GM13977 (cell line): ENCODE measurements at regions not wholly inside any gene's neighbourhood (a gene's known extent, or its start where the extent isn't known, plus 50 kb on each side); places are given as distances from the start of the nearest gene placed in this dataset.

Experiments used
- DNase-seq: peaks from one replicate; pipeline ENCODE4 v3.0.0; 2012; ENCODE audit warnings: low spot score
- in situ Hi-C: fragments of 300-500 bp; cut with MboI; formaldehyde crosslinking; loops from one replicate; pipeline ENCODE4 v1.12.0; 2022; ENCODE audit warnings: low sequenced_read_pairs, low pct_unique_long_range_greater_than_20kb, mixed read lengths, inconsistent platforms; ENCODE audit not compliant: unreplicated experiment
- TF ChIP-seq, protein P1 (sequence below): IDR thresholded peaks from 2 replicates; pipeline ENCODE4 v1.5.1; 2012; ENCODE audit warnings: mild to moderate bottlenecking, control low read depth; ENCODE audit not compliant: insufficient read depth; ENCODE audit errors: extremely low read depth, missing control alignments

DNA sequence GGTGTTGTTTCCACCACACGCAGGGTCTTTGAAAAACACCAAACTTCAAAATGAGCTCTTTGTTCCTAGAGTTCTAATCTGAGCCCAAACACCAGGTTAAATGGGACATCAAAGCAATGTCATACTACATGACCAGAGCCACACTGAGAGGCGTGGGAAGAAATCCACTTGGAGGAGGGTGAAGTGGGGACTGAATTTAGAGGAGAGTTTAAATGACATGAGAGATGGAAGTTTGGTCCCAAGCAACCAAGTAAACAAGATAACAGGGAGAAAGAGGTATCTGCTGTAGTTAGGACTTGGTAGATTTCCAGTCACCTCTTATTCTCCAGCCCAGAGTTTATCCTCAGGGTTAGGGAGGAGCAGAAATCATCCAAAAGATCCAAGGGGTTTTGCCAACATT, 290.9 kb upstream of the FAM78B start:
- TF ChIP-seq, protein P1, sequence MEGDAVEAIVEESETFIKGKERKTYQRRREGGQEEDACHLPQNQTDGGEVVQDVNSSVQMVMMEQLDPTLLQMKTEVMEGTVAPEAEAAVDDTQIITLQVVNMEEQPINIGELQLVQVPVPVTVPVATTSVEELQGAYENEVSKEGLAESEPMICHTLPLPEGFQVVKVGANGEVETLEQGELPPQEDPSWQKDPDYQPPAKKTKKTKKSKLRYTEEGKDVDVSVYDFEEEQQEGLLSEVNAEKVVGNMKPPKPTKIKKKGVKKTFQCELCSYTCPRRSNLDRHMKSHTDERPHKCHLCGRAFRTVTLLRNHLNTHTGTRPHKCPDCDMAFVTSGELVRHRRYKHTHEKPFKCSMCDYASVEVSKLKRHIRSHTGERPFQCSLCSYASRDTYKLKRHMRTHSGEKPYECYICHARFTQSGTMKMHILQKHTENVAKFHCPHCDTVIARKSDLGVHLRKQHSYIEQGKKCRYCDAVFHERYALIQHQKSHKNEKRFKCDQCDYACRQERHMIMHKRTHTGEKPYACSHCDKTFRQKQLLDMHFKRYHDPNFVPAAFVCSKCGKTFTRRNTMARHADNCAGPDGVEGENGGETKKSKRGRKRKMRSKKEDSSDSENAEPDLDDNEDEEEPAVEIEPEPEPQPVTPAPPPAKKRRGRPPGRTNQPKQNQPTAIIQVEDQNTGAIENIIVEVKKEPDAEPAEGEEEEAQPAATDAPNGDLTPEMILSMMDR: no peak
- in situ Hi-C loops: no loop called here
- no peak for DNase-seq

DNA sequence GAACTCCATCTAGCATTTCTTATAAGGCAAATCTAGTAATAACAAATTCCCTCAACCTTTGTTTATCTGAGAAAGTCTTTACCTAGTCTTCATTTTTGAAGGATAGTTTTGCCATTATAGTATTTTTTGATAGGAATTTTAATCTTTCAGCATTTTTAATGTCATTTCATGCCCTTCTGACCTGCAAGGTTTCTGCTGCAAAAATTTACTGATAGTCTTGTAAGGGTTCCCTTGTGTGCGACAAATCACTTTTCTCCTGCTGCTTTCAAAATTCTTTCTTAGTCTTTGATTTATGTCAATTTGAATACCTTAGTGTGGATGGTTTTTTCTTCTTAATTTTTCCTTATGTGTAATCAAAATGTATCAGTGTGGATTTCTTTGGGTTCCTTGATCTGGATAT, 297.5 kb upstream of the FAM78B start:
- in situ Hi-C loops: no loop called here
- TF ChIP-seq, protein P1: no peak
- no peak for DNase-seq

- TF ChIP-seq, protein P1: no peak
- in situ Hi-C loops: no loop called here
- no peak for DNase-seq
Observed at GRCh38 chr1:166470014-166470413, 303.2 kb upstream of the FAM78B start.

- TF ChIP-seq, protein P1: no peak
- no peak for DNase-seq
- in situ Hi-C loops: no loop called here
Observed at GRCh38 chr1:166470441-166470840, 303.6 kb upstream of the FAM78B start.

GRCh38 chr1:166471359-166471758, 304.6 kb upstream of the FAM78B start:
- TF ChIP-seq, protein P1: no peak
- in situ Hi-C loops: no loop called here
- DNase-seq: no peak

- TF ChIP-seq, protein P1: peak; percentile 86
- DNase-seq: peak; percentile 19
- in situ Hi-C loops: loop anchor here (25.0 kb wide), 1 partner anchor 1092 kb away; no protein-coding TSS in a partner anchor
Observed at GRCh38 chr1:166479052-166479631, 312.3 kb upstream of the FAM78B start.

GRCh38 chr1:166484471-166484870, 317.7 kb upstream of the FAM78B start:
- no peak for DNase-seq
- in situ Hi-C loops: loop anchor here (25.0 kb wide), 1 partner anchor 1097 kb away; no protein-coding TSS in a partner anchor
- TF ChIP-seq, protein P1: no peak
